Heart left ventricle (tissue), 13 donors: ENCODE measurements at regions not wholly inside any gene's neighbourhood (a gene's known extent, or its start where the extent isn't known, plus 50 kb on each side); places are given as distances from the start of the nearest gene placed in this dataset.

Experiments
- CTCF ChIP-seq, 12 donors: fragments of 200-600 bp; sonication (generic) in 4 of 12; IDR thresholded peaks; one replicate each; pipeline versions ENCODE4 v1.5.0 to v1.8.0; 2018 to 2022; ENCODE audit warnings: antibody characterized with exemption in 12 of 12, mild to moderate bottlenecking in 5 of 12
- POLR2A ChIP-seq, 2 donors: fragments of 450-650 bp; IDR thresholded peaks; one replicate each; pipeline ENCODE4 v1.6.1; 2017; ENCODE audit warnings: antibody characterized with exemption in 2 of 2, mild to moderate bottlenecking in 2 of 2, moderate library complexity in 2 of 2
- donor health status: ischemic (EF 13 %, LVEDD 7.1; RV severe dilation, severe dysfunction).
- donor health status: DM: no; HTN: yes; CAD: no.
- donor health status: DM: no; HTN: no; CAD: no.
- donor health status: ischemic (EF 25% LVEDD 6.9; RV normal size, moderate dysfunction).
- donor health status: ischemic (EF 25% LVEDD 5.7; RV mildly dilated, moderate dysfunction).
- donor health status: ischemic (EF 35%, LVEDD 5.7; RV mildly dilated, moderate dysfunction).
- donor health status: nonischemic (EF 11% LVEDD 7.7; RV severe dilation, severe dysfunction).
- donor health status: DM: yes; HTN: yes; CAD: no.
- donor health status: PGD.
- donor health status: ischemic (EF 29% LVEDD 5.4; RV normal size, mild dysfunction).
- donor health status: nonischemic (EF 23%, LVEDD 6.1; RV moderate dilation, normal function).

GRCh38 chr7:41315764-41316163, 387.1 kb downstream of the INHBA start:
- peak in 3 of 12 donors; percentile 15 to 18 (median 15) for TF ChIP-seq CTCF (IDR thresholded peaks at IDR 0.05)
- no peak for TF ChIP-seq POLR2A (IDR thresholded peaks at IDR 0.05)
